Dedifferentiated amniotic fluid mesenchymal stem cell (primary cell): ENCODE measurements at regions not wholly inside any gene's neighbourhood (a gene's known extent, or its start where the extent isn't known, plus 50 kb on each side); places are given as distances from the start of the nearest gene placed in this dataset.

Experiments used
- DNase-seq: peaks from one replicate; pipeline ENCODE4 v3.0.0-alpha.2; 2016; ENCODE audit errors: extremely low spot score

DNA sequence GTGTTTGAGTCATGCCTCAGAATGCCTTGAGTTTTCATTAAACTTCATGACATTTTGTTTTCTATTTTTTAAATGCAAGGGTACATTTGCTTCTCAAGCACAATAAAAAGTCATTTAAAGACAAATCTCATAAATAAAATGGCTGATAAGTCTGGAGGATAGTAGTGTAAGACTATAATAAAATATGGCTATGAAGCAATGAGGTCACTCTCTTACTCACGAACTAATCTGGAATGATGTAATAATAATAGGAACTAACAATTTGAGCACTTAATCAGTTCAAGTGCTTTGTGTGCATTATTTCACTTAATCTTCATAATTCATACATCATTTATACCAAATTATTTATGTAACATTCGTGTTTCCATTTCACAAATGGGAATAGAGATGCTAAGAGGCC, 149.3 kb upstream of the CTTNBP2 start:
- DNase-seq = no peak

DNA sequence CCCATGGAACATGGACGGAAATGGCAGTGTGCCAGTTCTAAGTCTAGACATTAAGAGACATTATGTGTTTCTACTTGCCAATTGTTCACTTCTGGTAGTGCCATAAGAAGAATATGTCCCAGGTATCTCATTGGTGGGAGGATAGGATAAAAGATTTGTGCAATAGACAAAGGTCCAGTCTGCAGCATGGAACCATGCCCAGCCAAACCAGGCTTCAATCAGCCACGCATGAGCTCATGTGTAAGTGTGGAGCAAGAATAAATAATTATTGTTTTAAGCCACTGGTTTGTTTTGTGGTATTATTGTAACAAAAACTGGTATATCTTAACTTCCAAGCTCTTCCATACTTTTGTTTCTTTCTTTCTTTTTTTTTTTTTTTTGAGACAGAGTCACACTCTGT, 153.6 kb upstream of the CTTNBP2 start:
- DNase-seq = no peak

DNA sequence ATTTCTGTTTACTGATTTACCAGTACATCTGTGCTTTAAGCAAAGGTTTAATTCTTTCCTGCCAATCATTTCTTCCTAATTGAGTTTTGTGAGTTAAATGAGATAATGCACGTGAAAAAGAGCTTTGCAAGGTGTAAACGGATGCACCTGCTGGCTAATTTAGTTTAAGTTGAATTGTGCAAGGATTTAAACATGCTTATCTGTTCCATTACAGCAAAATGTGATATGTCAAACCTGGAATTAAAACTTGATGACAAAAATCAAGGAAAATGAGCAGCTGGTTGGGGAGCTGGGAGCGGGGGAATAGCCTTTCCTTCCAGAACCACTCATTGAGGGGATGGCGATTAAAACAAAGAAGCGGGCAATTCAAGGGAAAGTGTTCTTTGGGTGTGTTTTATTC, 155.0 kb upstream of the CTTNBP2 start:
- DNase-seq = no peak

DNA sequence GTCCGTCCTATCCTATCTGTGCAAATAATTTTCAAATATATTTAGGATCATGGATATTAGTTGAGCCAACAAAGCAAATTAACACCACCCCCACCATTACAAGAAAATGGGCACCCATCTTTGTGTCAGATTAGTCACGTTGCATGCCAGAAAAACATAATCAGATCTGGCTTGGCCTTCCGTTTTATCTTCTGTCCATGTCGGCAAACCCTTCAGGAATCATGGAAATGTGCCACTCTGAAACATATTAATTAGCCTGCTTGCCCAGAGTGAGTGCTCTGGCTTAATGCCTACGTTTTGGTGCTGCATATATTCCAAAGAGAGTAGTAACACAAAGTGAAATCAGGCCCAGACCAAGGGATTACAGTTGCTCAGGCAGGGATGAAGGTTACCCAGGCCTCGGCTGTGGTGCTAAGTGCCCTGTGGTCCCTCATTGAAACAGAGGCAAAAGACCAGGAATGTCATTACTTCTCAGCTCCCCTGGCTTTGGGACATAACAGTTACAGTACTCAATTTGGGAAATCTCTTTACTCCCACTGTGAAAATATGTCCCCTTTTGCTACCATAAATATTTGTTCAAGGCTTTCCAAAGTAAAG, 154.0 kb upstream of the LSM8 start:
- DNase-seq = no peak

DNA sequence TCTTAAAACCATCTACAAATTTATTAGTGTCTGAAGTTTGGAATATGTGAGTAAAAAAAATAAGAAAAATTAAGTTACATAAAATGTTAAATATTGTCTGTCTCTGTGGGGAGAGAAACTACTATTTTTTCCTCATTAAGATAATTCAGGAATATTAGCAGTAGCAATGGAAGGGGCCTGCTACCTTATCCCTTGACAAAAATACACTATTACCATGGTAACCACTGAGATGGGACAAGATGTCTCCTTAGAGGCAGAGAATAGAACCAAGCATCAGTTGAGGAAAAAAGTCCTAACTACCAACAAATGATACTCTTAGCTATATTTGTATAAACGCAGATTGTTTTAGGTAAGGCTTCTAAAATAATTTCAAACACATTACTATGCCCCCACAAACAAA, 150.7 kb upstream of the LSM8 start:
- DNase-seq = no peak

DNA sequence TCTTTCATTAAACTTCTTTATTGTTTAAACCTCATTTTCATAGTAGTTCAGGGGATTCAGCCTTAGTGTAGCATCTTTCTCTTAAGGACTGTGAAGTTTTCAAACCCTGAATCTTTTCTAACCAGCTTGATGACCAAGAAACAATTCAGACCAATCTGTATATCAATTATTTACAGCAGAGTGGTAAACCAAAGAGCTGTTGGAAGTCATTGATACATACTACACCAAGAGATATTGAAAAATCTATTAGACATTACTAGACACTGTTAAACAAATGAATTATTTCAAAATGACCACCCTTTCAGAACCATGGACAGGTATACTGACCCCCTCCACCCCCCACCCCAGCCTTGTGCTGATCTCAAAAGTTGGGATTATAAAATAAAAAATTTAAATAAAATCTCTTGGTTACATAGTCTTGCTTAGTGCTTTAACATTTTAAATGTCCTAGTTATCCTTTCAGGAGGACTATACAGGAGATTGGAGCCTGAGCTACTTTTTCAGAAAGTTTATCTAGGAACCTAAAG, 143.9 kb upstream of the LSM8 start:
- no peak for DNase-seq

DNA sequence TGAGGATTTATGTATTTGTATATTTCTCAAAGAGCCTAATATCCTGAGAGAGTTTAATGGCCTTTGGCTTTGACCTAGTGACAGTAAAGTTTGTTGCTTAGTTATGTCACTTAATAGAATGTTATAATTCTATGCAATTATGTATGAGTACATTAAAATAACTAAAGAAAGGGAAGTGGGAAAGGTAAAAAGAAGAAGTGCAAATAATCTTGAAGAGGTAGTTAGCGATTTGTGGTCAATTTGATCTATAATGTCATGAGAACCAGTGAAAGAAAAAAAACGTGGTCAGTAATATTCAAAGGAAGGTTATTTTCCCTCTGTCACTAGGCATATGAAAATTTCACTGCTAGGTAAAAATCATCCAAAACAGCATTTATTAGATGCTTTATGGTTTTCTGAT, 143.4 kb upstream of the LSM8 start:
- no peak for DNase-seq

DNA sequence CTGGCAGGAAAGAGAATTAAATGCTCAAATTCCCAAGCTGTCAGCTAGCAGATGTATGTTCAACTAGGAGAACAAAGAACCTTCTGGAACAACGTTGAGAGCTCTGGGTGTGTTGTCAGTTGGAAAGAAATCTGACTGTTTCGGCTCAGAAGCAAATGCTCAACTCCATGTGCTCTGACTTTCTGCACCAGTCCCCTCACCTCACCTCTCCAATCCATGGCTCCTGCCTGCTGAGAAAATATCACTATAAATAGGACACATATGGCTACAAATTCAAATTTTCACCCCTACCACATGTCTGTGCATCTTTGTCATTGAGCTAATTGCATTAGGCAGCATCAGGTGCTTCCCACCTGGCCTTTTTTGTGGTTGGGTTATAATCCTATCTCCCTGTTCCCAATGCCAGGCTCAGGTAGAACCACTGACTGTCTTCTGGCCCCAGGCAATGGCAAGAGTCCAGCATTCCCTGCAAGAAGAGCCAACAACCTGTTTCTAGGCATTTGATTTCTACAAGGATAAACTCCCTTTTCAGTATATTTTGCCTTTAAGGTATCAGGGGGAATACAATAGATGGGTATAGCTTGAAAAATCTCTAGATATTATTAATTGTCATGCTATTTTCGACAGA, 142.6 kb upstream of the LSM8 start:
- no peak for DNase-seq

DNA sequence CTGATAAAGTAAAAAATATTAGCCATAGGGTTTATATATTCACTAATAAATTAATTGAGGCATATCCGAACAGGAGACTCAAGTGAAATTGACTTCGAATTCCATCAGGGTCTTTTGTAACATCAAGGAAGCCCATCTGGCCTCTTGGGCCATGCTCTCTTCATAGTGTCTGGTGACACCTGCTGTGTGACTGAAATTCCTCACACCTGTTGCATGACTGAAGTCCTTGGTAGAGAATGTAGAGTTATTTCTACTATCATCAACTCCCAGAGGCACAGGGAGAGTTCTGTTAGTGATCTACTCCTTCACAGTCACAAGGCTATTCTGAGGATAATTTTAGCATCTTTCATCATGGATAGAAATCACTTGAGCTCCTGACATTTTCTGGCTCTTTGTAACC, 138.3 kb upstream of the LSM8 start:
- no peak for DNase-seq

DNA sequence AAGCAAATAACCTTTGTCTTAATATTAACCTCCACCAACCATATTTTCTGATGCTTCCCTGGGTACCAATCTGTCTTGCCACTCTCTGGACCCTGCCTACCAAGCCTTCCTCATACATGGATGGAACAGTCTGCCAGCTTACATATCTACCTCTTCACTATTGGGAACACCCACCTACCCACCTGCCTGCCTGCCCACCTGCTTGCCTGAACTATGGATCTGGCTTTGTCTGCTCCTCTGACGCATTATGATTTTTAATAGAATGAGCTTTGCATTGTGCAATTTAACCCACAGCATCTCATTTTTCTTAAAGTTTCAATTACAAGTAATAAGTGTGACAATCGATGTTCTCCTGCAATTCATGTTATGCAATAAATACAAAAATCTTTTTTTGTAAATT, 137.9 kb upstream of the LSM8 start:
- DNase-seq = no peak

DNA sequence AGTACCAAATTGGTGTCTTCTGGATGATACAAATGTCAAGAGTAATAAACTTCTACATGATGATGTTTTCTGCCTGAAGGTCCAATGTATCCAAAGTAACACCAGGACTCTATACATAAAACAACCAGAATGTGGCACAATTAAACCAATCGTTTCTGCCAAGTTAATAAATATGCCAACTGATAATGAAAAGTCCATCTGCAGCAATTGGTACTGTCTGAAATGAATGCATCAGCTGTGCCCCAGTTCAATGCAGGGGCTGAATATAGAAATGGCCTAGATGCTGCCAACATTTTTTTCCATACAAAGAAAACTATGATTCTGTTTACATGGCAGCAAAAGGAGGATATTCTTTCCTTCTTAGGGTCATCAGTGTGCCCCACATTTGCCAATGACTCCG, 137.2 kb upstream of the LSM8 start:
- DNase-seq = no peak

DNA sequence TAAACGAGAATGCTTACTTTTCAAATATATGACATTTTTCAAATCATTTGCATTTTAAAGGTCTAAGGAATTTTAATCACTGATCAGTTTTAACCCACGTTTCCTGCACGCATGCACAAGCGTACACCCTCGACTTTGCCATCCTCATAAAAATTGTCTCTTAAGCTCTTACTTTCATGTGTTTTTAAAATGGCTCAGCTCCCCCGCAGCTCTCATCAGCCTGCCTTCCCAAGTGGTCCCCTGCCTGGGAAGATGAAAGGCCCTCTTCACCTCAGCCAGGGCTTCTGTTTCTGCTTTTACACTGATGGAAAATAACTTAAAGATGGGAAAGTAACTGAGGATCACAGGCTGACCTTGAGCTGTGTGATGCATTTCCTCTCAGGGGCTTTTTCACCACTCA, 131.6 kb upstream of the LSM8 start:
- DNase-seq = no peak

DNA sequence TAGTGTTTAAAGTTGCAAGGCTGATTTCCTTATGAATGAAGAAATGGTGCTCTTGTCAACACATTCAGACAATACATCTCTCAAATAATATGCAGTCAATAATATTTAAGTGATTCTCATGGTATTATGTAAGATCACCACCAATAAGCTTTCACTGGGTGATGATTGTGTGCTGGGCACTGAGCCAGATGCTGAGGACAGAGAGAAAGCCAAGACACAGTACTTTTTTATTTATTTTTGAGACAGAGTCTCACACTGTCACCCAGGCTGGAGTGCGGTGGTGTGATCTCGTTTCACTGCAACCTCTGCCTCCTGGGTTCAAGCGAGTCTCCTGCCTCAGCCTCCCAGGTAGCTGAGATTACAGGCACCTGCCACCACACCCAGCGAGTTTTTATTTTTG, 130.6 kb upstream of the LSM8 start:
- DNase-seq = no peak

DNA sequence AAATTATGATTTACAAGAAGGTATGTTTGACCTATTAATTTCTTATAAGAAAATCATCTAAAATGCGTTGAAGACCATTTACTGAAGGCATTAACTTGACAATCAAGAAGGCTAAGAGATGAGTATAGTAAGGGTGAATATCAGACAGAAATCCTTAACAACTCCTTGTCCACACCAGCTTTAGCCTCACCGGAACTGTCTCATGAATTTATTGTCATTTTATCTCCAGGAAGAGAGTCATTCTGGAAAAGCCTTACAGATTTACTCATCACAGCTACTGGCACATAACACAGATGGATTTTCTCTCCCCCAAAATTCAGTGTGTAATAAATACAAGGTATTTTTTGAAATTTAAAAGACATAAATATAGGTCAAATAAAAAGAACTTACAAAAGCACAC, 129.4 kb upstream of the LSM8 start:
- no peak for DNase-seq

DNA sequence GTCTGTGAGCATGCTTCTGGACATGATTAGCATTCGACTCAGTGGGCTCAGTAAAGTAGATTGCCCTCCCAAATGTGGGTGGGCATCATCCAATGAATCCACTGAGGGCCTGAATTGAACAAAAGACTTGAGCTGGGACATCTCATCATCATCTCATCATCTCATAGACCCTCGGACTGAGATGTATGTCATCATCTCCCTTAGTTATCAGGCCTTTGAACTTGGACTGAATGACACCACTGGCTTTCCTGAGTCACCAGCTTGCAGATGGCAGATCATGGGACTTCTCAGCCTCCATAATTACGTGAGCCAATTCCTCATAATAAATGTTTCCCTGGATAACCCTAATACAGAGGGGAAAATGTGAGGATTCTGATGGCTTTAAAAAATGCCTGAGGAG, 128.3 kb upstream of the LSM8 start:
- DNase-seq = no peak

DNA sequence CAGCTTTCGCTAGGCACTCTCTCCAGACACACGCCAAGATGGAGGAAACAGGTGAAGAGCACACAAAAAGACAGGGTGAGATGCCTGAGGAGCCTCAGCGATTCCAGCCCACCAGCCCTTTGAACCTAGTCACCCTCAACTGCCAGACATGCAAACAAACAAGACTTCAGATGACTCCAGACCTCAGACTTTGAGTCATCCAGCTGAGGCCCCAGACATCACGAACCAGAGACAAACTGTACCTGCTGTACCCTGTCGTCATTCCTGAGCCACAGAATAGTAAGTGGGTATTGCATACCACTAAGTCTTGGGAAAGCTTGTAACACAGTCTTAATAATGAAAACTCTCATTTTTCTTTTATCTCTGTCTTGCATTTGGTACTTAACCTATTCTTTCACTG, 126.6 kb upstream of the LSM8 start:
- DNase-seq = no peak

DNA sequence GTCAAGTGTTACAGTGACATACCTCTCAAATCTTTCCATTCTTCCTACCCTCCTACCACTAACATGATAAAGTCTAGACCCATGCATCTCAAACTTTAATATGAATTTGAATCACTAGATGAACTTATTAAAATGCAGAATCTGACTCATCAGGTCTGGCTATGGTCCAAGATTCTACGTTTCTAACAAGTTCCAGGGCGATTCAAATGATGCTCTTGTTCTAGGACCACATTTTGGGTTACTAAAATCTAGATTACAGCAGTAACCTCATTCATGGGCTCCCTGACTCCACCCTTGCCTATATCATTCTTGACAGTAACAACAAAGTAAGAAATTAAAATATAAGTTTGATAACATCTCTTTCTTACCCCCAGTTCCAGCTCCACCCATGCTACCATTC, 124.8 kb upstream of the LSM8 start:
- no peak for DNase-seq

DNA sequence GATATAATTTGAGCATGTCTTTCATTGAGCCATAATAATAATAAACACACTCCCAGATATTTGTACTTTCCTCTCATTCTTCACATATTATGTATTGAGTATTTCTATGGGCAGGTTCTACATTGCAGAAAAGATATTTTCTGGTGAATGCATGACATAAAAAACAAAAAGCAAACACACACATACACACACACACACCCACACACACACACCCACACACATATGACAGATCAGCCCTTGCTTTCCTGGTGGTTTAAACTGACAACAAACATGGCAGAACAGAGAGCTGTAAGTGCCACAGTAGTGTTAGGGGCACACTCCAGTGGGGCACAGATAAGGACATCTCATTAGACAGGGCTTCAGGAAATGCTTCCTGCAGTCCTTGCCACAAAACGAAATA, 123.3 kb upstream of the LSM8 start:
- DNase-seq = no peak

DNA sequence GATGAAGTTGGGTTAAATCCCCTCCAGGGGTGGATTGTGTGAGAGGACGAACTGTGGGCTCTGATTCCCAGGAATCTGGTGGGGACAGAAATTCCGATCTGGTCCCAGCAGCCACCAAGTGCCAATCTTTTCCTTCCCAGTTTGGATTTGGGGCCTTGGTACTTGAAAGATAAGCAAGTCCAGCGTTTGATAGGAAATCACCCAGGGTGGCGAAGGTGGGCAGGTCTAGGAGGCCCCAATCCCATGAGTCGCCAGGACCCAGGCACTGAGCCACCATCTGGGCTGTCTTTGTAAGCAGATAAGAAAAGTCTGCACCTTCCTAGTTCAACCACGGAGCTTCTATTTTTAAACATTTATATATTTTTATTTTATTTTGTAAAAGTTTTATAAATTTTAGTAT, 122.6 kb upstream of the LSM8 start:
- no peak for DNase-seq

DNA sequence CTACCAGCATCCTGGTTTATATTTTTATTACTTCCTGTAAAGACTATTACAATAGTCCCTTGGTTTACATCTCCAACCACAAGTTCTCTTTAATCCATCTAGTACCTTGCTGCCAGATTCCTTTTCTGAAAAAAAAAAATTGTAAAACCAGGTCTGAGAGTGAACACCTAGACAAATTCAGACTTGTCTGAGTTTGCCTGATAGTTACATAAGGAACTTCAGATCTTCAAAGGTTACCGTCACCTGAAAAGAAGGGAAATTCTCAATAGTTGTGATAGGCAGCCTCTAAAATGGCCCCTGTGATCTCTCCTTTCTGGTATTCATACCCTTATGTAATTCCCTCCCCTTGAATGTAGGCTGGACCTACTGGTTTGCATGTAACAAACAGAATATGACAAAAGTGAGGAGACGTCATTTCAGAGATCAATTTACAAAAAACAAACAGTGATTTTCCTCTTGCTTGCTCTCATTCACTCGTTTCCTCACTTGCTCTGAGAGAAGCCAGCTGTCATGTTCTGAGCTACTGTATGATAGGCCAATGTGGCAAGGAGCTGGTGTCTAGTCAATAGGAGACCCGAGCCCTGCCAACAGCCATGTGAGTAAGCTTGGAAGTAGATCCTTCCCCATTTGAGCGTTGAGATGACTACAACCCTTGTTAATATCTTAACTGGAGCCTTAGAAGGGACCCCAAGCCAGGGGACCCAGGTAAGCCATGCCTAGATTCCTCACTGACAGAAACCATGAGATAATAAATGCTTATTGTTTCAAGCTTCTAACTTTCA, 110.9 kb upstream of the LSM8 start:
- DNase-seq = no peak

DNA sequence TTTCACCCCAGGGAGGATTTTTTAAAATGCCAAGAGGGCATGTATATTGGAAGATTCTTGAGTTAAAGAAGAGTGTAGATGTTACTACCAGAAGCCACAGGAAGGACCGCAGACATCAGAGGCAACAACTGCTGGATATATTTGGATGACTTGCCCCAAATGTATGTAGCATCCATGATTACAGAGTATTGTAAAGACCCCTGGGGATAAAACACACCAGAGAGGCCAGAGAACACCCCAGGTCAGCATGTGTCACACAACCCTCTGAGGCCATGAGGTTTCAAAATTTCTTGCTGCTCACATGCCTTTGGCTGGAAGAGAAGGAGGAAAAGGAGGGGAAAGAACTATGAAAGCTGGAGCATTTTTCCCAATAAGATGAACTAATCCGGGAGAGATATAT, 108.0 kb upstream of the LSM8 start:
- DNase-seq = no peak

DNA sequence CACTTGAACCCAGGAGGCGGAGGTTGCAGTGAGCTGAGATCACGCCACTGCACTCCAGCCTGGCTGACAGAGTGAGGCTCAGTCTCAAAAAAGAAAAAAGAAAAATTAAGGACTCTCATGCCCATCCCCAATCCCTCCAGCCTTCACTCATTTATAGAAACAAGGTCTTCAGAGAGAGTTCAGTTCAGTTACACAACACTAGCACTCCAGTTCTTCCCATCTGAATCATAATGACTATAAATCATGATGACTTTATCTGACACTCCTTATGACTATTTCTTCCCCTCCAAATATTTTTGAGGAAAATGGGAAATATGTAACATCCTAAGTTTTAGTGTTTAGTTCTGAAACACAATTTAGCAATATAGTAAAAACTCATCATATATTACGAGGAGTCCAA, 107.4 kb upstream of the LSM8 start:
- DNase-seq = no peak

DNA sequence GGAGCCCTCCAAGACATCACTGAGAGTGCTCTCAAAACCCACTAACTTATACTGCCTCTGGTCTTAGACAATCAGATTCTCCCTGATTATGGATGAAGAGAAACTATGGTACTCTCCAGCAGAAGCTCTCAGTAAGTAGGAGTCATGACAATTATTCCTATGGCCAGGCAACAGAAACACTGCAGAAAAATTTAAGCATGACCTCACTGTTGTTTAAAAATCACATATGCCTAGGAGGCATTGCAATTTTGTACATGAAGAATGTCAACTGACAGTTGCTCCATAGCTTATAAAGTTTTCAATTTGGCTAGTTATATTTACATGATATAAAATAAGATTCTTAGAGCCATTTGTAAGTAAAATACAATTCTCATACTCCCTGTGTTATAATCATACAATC, 105.9 kb upstream of the LSM8 start:
- no peak for DNase-seq
